Loucy (cell line): ENCODE measurements at regions not wholly inside any gene's neighbourhood (a gene's known extent, or its start where the extent isn't known, plus 50 kb on each side); places are given as distances from the start of the nearest gene placed in this dataset.

ENCODE experiments used
- EZH2phosphoT487 ChIP-seq: fragments of 200-600 bp; IDR thresholded peaks from 2 replicates; pipeline ENCODE4 v1.6.1; 2018; ENCODE audit warnings: antibody characterized with exemption, mild to moderate bottlenecking, moderate library complexity, borderline replicate concordance
- TF ChIP-seq, protein P1 (sequence below): fragments of 200-600 bp; sonication (generic); conservative IDR thresholded peaks from 2 replicates; pipeline ENCODE4 v1.5.1; 2014; ENCODE audit warnings: mild to moderate bottlenecking, antibody characterized with exemption, low read length

DNA sequence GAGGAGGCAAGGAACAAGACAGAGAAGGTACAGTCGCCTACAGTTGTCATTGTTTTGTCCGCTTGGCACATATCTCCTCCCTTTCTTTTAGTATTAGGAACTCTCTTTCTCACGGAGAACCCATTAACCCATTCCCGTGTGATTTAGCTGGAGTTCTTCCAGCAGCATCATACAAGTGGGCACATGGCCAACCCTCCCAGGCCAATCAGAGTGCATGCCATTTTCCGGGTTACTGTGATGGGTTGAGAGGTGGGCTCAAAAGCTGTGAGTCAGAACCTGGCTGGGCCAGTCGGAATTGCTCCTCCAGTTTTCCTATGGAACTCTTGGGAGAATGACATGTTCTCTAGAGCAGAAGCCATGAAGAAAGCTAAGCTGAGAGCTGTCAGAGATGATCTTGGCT lies 83.1 kb upstream of the SOD1 start:
- TF ChIP-seq, protein P1, sequence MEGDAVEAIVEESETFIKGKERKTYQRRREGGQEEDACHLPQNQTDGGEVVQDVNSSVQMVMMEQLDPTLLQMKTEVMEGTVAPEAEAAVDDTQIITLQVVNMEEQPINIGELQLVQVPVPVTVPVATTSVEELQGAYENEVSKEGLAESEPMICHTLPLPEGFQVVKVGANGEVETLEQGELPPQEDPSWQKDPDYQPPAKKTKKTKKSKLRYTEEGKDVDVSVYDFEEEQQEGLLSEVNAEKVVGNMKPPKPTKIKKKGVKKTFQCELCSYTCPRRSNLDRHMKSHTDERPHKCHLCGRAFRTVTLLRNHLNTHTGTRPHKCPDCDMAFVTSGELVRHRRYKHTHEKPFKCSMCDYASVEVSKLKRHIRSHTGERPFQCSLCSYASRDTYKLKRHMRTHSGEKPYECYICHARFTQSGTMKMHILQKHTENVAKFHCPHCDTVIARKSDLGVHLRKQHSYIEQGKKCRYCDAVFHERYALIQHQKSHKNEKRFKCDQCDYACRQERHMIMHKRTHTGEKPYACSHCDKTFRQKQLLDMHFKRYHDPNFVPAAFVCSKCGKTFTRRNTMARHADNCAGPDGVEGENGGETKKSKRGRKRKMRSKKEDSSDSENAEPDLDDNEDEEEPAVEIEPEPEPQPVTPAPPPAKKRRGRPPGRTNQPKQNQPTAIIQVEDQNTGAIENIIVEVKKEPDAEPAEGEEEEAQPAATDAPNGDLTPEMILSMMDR: no peak
- TF ChIP-seq EZH2phosphoT487: no peak
